ENCODE measurements at regions not wholly inside any gene's neighbourhood (a gene's known extent, or its start where the extent isn't known, plus 50 kb on each side); places are given as distances from the start of the nearest gene placed in this dataset.
A peak's percentile ranks its signal among the peaks of the same experiment; 100 is the strongest.

GRCh38 chr5:142475102-142475513, 150.3 kb upstream of the SPRY4 start:
- no peak for DNase-seq (ENCODE audit: low read depth)

GRCh38 chr5:142474431-142475094, 149.7 kb upstream of the SPRY4 start:
- DNase-seq (ENCODE audit: low read depth), result no peak

GRCh38 chr5:142473038-142473437, 148.2 kb upstream of the SPRY4 start:
- DNase-seq (ENCODE audit: low read depth), result no peak

- peak; percentile 98 for DNase-seq (ENCODE audit: low read depth)
Measured at GRCh38 chr5:142472306-142472951, 147.6 kb upstream of the SPRY4 start.

- DNase-seq (ENCODE audit: low read depth), result no peak
Measured at GRCh38 chr5:142466195-142466971, 141.6 kb upstream of the SPRY4 start.

GRCh38 chr5:142465476-142465875, 140.7 kb upstream of the SPRY4 start:
- DNase-seq (ENCODE audit: low read depth), result no peak

GRCh38 chr5:142463904-142464303, 139.1 kb upstream of the SPRY4 start:
- no peak for DNase-seq (ENCODE audit: low read depth)

- DNase-seq (ENCODE audit: low read depth), result no peak
Measured at GRCh38 chr5:142461028-142461590, 136.3 kb upstream of the SPRY4 start.

- DNase-seq (ENCODE audit: low read depth), result no peak
Measured at GRCh38 chr5:142459209-142459608, 134.4 kb upstream of the SPRY4 start.

GRCh38 chr5:142455856-142456255, 131.0 kb upstream of the SPRY4 start:
- DNase-seq (ENCODE audit: low read depth), result no peak

GRCh38 chr5:142453932-142454331, 129.1 kb upstream of the SPRY4 start:
- DNase-seq (ENCODE audit: low read depth), result no peak

GRCh38 chr5:142450419-142450818, 125.6 kb upstream of the SPRY4 start:
- DNase-seq (ENCODE audit: low read depth), result no peak

GRCh38 chr5:142447887-142448286, 123.1 kb upstream of the SPRY4 start:
- DNase-seq (ENCODE audit: low read depth), result no peak

- DNase-seq (ENCODE audit: low read depth), result no peak
Measured at GRCh38 chr5:142446960-142447279, 122.1 kb upstream of the SPRY4 start.

- peak; percentile 90 for DNase-seq (ENCODE audit: low read depth)
Measured at GRCh38 chr5:142446131-142446959, 121.5 kb upstream of the SPRY4 start.

- peak; percentile 93 for DNase-seq (ENCODE audit: low read depth)
Measured at GRCh38 chr5:142445266-142445665, 120.4 kb upstream of the SPRY4 start.

- DNase-seq (ENCODE audit: low read depth), result no peak
Measured at GRCh38 chr5:142441616-142442015, 116.8 kb upstream of the SPRY4 start.

- DNase-seq (ENCODE audit: low read depth), result no peak
Measured at GRCh38 chr5:142439207-142439860, 114.5 kb upstream of the SPRY4 start.

GRCh38 chr5:142438573-142438972, 113.8 kb upstream of the SPRY4 start:
- DNase-seq (ENCODE audit: low read depth), result no peak

GRCh38 chr5:142437563-142437962, 112.7 kb upstream of the SPRY4 start:
- DNase-seq (ENCODE audit: low read depth), result no peak

Data from HT1080 (cell line).